ENCODE measurements at regions not wholly inside any gene's neighbourhood (a gene's known extent, or its start where the extent isn't known, plus 50 kb on each side); places are given as distances from the start of the nearest gene placed in this dataset.

DNA sequence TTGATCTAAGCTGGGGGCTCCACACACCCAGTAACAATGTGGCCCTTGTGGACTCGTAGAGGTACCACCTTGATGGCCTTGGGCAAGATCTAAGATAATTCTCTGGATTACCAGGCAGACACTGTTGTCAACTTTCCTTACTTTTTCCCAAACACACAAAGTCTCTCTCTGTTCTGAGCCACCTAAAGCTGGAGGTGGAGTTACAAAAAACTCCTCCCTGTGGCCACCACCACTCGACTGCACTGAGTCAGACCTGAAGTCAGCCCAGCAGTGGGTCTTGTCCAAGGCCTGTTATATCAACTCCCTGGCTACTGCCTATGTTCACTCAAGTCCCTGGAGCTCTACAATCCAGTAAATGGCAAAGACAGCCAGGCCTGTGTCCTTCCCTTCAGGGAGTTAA, 70.1 kb upstream of the TECRL start:
- Histone ChIP-seq H3K27me3 (replicated peaks in 1 of 4; ENCODE audit: control insufficient read depth in 3 of 4, extremely low read depth in 1 of 4, insufficient read depth in 3 of 4, low read length in 3 of 4) (no peaks in the 10 kb centered on the region), H2BK20ac (ENCODE audit: low read length) (no peak overlapping the region), H4K20me1 (replicated peaks in 1 of 2; ENCODE audit: control insufficient read depth in 1 of 2, insufficient read depth in 2 of 2, low read length in 2 of 2) (no peaks in the 10 kb centered on the region), H2BK15ac (ENCODE audit: low read length) (no peak overlapping the region), H3K14ac (ENCODE audit: insufficient read length) (no peak overlapping the region), H2BK5ac (ENCODE audit: low read depth, low read length) (no peak overlapping the region), H3K27ac (ENCODE audit: low read depth, low read length) (no peak overlapping the region), H3K4me3 (ENCODE audit: extremely low read depth in 1 of 4, insufficient read depth in 2 of 4, low read depth in 3 of 4, low read length in 4 of 4) (no peak overlapping the region), H3K36me3 (ENCODE audit: control insufficient read depth in 2 of 4, insufficient read depth in 4 of 4, low read length in 3 of 4) (no peaks in the 10 kb centered on the region), H3K4me2 (ENCODE audit: insufficient read depth in 1 of 2, low read depth in 2 of 2, low read length in 2 of 2) (no peak overlapping the region), H3K56ac (replicated peaks; ENCODE audit: insufficient read length, low read depth, low read length) (no peak overlapping the region), H4K91ac (replicated peaks; ENCODE audit: insufficient read length, low read length) (no peak overlapping the region), H3K79me2 (ENCODE audit: control insufficient read depth in 1 of 2, insufficient read depth in 2 of 2, low read length in 2 of 2) (no peaks in the 10 kb centered on the region), H4K5ac (ENCODE audit: insufficient read length, low read depth, low read length) (no peak overlapping the region), H3K79me1 (ENCODE audit: low read depth, low read length) (no peaks in the 10 kb centered on the region), H3K9me3 (ENCODE audit: insufficient read depth in 2 of 2, low read depth in 1 of 2, low read length in 1 of 2) (no peaks in the 10 kb centered on the region), H2BK120ac (replicated peaks; ENCODE audit: low read depth, low read length) (no peak overlapping the region), H4K8ac (ENCODE audit: extremely low read depth, insufficient read depth, low read length) (no peak overlapping the region), H3K9ac (replicated peaks in 1 of 4; ENCODE audit: extremely low read depth in 1 of 4, low read depth in 3 of 4, low read length in 3 of 4) (no peak overlapping the region), H2AK5ac (ENCODE audit: low read depth, low read length) (no peak overlapping the region), H2BK12ac (ENCODE audit: low read depth, low read length) (no peak overlapping the region), H3K18ac (ENCODE audit: extremely low read depth, low read length) (no peak overlapping the region), H3K23me2 (ENCODE audit: low read depth, low read length) (no peaks in the 10 kb centered on the region), H3K4me1 (replicated peaks in 1 of 4; ENCODE audit: control insufficient read depth in 3 of 4, insufficient read depth in 4 of 4, low read length in 3 of 4) (no peaks in the 10 kb centered on the region), H3K4ac (replicated peaks; ENCODE audit: insufficient read length, low read depth, low read length) (no peak overlapping the region), H3K23ac (ENCODE audit: insufficient read length) (no peak overlapping the region), H2AFZ (ENCODE audit: low read length) (no peak overlapping the region)
- WGBS, 2 experiments (ENCODE audit: extremely low coverage in 1 of 2, insufficient coverage in 1 of 2, insufficient read length in 1 of 2, insufficient replicate concordance in 2 of 2, low coverage in 1 of 2, low lambda C conversion rate in 2 of 2, missing lambda C conversion rate in 1 of 2): 94% methylated on average over 2 of the region's 2 CpGs; no CpG with 5 or more reads in 1 of the 2 experiments
- ChIA-PET POLR2A (ENCODE audit: partially characterized antibody) (no interaction called here), CTCF (ENCODE audit: partially characterized antibody) (no interaction called here)
- no peak for DNase-seq (ENCODE audit: low read depth in 1 of 2, low spot score in 2 of 2)
- no peak for FAIRE-seq
- no peak for TF ChIP-seq SP1 (IDR thresholded peaks at IDR 0.05; ENCODE audit: low read depth, low read length)
- no peak for TF ChIP-seq RBBP5 (IDR thresholded peaks at IDR 0.05; ENCODE audit: borderline replicate concordance, low read depth, low read length)
- no peak for TF ChIP-seq HDAC6 (IDR thresholded peaks at IDR 0.05; ENCODE audit: low read depth, low read length)
- no peak for TF ChIP-seq TBP (IDR thresholded peaks at IDR 0.05; ENCODE audit: low read depth, low read length)
- TF ChIP-seq ZNF274 (IDR thresholded peaks at IDR 0.05; ENCODE audit: borderline replicate concordance, extremely low read depth, low read length): no peak
- no peak for TF ChIP-seq YY1 (IDR thresholded peaks at IDR 0.05; ENCODE audit: low read depth, low read length)
- TF ChIP-seq TCF12 (IDR thresholded peaks at IDR 0.05; ENCODE audit: low read depth, low read length): no peak
- TF ChIP-seq SP4 (IDR thresholded peaks at IDR 0.05; ENCODE audit: low read length): no peak
- TF ChIP-seq RNF2 (IDR thresholded peaks at IDR 0.05; ENCODE audit: borderline replicate concordance, low read depth, low read length, missing control alignments, poor library complexity, severe bottlenecking): no peak
- TF ChIP-seq, protein P1, sequence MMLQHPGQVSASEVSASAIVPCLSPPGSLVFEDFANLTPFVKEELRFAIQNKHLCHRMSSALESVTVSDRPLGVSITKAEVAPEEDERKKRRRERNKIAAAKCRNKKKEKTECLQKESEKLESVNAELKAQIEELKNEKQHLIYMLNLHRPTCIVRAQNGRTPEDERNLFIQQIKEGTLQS (IDR thresholded peaks at IDR 0.05; ENCODE audit: insufficient read depth, low read depth, low read length): no peak
- TF ChIP-seq CBX8 (IDR thresholded peaks at IDR 0.05; ENCODE audit: borderline replicate concordance, low read depth, low read length): no peak
